ENCODE measurements at regions not wholly inside any gene's neighbourhood (a gene's known extent, or its start where the extent isn't known, plus 50 kb on each side); places are given as distances from the start of the nearest gene placed in this dataset.

DNA sequence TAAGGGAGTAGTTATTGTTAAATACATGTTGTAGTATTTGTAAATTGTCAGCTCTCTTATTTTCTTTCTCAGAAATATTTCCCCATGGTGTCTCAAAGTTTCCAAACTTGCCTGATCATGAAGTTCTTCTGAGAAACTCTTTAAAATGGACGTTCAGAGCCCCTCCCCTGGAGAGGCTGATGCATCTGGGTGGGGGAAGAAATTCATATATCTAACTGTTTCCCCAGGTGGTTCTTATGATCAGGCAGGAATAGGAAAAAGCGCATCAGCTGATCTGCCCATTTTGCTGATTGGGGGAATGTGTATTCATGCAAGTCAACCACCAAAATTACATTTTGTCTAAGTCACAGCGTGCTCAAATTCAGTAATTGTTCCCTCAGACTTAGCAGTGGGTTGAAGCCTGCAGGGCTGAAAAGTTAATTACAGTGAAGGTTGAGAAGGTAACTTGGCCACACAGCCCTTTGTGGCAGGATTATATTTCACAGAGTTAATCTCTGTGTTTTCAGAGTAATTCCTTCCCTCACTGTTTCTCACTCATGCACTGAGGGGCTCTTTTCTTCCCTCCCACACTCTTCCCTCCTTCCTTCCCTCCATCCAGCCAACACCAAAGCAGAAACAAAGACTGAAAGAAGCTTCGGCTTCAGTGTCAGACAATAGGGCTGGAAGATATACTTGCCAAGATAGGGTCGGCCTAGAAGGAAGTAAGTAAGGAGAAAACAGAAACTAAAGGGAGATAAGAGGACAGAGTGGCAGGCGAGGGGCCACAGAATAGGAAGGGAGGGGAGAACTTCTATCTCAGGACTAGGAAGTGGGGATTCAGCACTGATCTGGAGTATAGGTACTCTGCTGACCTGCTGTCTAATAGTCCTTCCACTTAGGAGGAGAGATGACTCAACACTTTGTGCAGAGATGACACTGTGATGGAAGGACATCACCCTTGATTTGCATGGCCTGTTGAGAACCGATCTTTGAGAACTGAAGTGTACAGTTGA is 50.5 kb upstream of the STARD3NL start (continued):
- TF ChIP-seq EED (IDR thresholded peaks at IDR 0.05; ENCODE audit: low read depth): no peak
- TF ChIP-seq ESRRA (IDR thresholded peaks at IDR 0.05; ENCODE audit: low read length): no peak
- TF ChIP-seq IKZF1 (conservative IDR thresholded peaks at IDR 0.05): no peak
- no peak for TF ChIP-seq ZNF274 (IDR thresholded peaks at IDR 0.05; ENCODE audit: insufficient read depth, insufficient read length)
- TF ChIP-seq SMARCA5 (IDR thresholded peaks at IDR 0.05): no peak
- TF ChIP-seq ZNF217 (IDR thresholded peaks at IDR 0.05): no peak
- no peak for TF ChIP-seq DPF2 (IDR thresholded peaks at IDR 0.05)
- TF ChIP-seq JUNB (IDR thresholded peaks at IDR 0.05): no peak

All from GM12878 (cell line).